22Rv1 (cell line): ENCODE measurements at regions not wholly inside any gene's neighbourhood (a gene's known extent, or its start where the extent isn't known, plus 50 kb on each side); places are given as distances from the start of the nearest gene placed in this dataset.

Source experiments
- ZFX ChIP-seq: fragments of 450-650 bp; IDR thresholded peaks from 2 replicates; pipeline ENCODE4 v1.6.1; 2017; ENCODE audit warnings: antibody characterized with exemption, borderline replicate concordance
- TF ChIP-seq, protein P1 (sequence below): fragments of 450-650 bp; IDR thresholded peaks from 2 replicates; pipeline ENCODE4 v1.5.1; 2017; ENCODE audit warnings: mild to moderate bottlenecking

DNA sequence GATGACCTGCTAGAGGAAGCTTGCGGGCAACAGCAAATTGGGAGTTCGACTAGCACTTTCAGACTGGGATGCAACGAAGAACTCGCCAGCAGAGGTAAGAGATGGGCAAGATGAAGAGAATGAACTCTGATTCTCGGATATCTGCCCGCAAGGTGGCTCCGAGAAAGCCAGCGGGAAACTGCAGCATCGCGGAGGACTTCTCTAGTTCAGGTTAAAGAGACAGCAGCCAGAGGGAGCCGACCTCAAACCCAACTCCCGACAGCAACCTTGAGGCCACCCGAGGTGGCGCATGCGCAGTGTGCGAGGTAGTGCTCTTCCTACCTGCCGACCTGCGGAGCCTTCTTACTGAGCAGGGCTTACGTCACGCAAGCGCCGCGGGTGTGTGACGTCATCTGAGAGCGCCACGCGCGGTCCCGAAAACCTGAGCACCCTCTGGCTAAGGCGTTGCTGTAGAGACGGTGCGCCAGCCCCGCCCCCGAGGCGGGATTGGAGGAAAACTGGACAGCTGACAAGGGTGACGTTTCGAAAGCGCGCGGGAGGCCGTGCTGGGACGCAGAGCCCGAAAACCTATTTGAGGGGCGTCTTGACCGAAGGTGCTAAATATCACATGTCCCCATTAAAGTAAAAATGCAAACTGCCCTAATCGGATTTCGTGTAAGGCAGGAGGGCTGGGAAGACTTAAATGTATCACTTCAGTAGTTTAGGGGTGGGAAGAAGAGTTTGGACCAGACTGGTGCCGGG lies 110.5 kb upstream of the SLC25A33 start:
- TF ChIP-seq, protein P1, sequence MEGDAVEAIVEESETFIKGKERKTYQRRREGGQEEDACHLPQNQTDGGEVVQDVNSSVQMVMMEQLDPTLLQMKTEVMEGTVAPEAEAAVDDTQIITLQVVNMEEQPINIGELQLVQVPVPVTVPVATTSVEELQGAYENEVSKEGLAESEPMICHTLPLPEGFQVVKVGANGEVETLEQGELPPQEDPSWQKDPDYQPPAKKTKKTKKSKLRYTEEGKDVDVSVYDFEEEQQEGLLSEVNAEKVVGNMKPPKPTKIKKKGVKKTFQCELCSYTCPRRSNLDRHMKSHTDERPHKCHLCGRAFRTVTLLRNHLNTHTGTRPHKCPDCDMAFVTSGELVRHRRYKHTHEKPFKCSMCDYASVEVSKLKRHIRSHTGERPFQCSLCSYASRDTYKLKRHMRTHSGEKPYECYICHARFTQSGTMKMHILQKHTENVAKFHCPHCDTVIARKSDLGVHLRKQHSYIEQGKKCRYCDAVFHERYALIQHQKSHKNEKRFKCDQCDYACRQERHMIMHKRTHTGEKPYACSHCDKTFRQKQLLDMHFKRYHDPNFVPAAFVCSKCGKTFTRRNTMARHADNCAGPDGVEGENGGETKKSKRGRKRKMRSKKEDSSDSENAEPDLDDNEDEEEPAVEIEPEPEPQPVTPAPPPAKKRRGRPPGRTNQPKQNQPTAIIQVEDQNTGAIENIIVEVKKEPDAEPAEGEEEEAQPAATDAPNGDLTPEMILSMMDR, result no peak
- no peak for TF ChIP-seq ZFX
